Spleen (tissue), 7 donors: ENCODE measurements at regions not wholly inside any gene's neighbourhood (a gene's known extent, or its start where the extent isn't known, plus 50 kb on each side); places are given as distances from the start of the nearest gene placed in this dataset.

Experiments
- CTCF ChIP-seq, 11 experiments: fragments of 200-600 bp in 7 of 11; fragments of 450-650 bp in 4 of 11; sonication (generic) in 4 of 11; IDR thresholded peaks in 8 of 11; conservative IDR thresholded peaks in 3 of 11; 1 replicate in 7 of 11; 2 replicates in 4 of 11; pipeline versions ENCODE4 v1.4.0 to v1.8.0; 2016 to 2021; ENCODE audit warnings: antibody characterized with exemption in 11 of 11, inconsistent platforms in 4 of 11, mild to moderate bottlenecking in 1 of 11
- POLR2A ChIP-seq, 3 donors: fragments of 450-650 bp; IDR thresholded peaks; one replicate each; pipeline ENCODE4 v1.5.1; 2017; ENCODE audit warnings: antibody characterized with exemption in 3 of 3, mild to moderate bottlenecking in 1 of 3
- POLR2AphosphoS5 ChIP-seq, 3 donors: sonication (generic); formaldehyde crosslinking; IDR thresholded peaks; one replicate each; pipeline ENCODE4 v1.5.1; 2017; ENCODE audit warnings: antibody characterized with exemption in 3 of 3
- donor health status: DM: no; HTN: no; CAD: no; lungs with moderate emphysema.
- donor health status: DM: no; HTN: no; CAD: no.
- donor health status: DM: no; HTN: no; CAD: no.

GRCh38 chr18:70966419-70966818, 677.6 kb downstream of the SOCS6 start:
- TF ChIP-seq CTCF (IDR thresholded peaks at IDR 0.05 in 8 of 11, conservative IDR thresholded peaks at IDR 0.05 in 3 of 11) (no peak), POLR2A (IDR thresholded peaks at IDR 0.05) (no peak), POLR2AphosphoS5 (IDR thresholded peaks at IDR 0.05) (no peak)
